Osteocyte (in vitro differentiated cells): ENCODE measurements at regions not wholly inside any gene's neighbourhood (a gene's known extent, or its start where the extent isn't known, plus 50 kb on each side); places are given as distances from the start of the nearest gene placed in this dataset.
"Not testable (repeated sequence)": the region's sequence is repeated elsewhere in the genome, so short reads cannot be mapped to it uniquely, and the experiment has no call there.

Experiments used
- DNase-seq: peaks from one replicate; pipeline ENCODE4 v3.0.0; 2021; ENCODE audit warnings: mixed read lengths; ENCODE audit not compliant: unreplicated experiment; ENCODE audit errors: extremely low spot score
- H3K27ac Mint-ChIP-seq: one replicate; pipeline ENCODE4 v1.8.0; 2021; ENCODE audit warnings: mild to moderate bottlenecking, mixed read lengths; ENCODE audit not compliant: unreplicated experiment
- H3K27me3 Mint-ChIP-seq: one replicate; pipeline ENCODE4 v1.8.0; 2021; ENCODE audit warnings: mixed read lengths; ENCODE audit not compliant: unreplicated experiment
- H3K36me3 Mint-ChIP-seq: one replicate; pipeline ENCODE4 v1.8.0; 2021; ENCODE audit warnings: mixed read lengths; ENCODE audit not compliant: unreplicated experiment
- H3K4me1 Mint-ChIP-seq: one replicate; pipeline ENCODE4 v1.8.0; 2021; ENCODE audit warnings: mixed read lengths; ENCODE audit not compliant: unreplicated experiment
- H3K4me3 Mint-ChIP-seq: one replicate; pipeline ENCODE4 v1.8.0; 2021; ENCODE audit warnings: mild to moderate bottlenecking, moderate library complexity, mixed read lengths; ENCODE audit not compliant: unreplicated experiment
- H3K9me3 Mint-ChIP-seq: one replicate; pipeline ENCODE4 v1.8.0; 2021; ENCODE audit warnings: mixed read lengths; ENCODE audit not compliant: unreplicated experiment
- TF ChIP-seq, protein P1 (sequence below): fragments of 200-600 bp; sonication (generic); IDR thresholded peaks from 2 replicates; pipeline ENCODE4 v1.5.0; 2021; ENCODE audit warnings: antibody characterized with exemption, mild to moderate bottlenecking, moderate library complexity

- Mint-ChIP-seq H3K36me3 (no peaks in the 10 kb centered on the region), H3K4me1 (peaks cover 3% of the 10 kb centered on the region), H3K4me3 (no peak overlapping the region), H3K27ac (no peak overlapping the region), H3K27me3 (peaks cover 29% of the 10 kb centered on the region), H3K9me3 (no peaks in the 10 kb centered on the region)
- TF ChIP-seq, protein P1, sequence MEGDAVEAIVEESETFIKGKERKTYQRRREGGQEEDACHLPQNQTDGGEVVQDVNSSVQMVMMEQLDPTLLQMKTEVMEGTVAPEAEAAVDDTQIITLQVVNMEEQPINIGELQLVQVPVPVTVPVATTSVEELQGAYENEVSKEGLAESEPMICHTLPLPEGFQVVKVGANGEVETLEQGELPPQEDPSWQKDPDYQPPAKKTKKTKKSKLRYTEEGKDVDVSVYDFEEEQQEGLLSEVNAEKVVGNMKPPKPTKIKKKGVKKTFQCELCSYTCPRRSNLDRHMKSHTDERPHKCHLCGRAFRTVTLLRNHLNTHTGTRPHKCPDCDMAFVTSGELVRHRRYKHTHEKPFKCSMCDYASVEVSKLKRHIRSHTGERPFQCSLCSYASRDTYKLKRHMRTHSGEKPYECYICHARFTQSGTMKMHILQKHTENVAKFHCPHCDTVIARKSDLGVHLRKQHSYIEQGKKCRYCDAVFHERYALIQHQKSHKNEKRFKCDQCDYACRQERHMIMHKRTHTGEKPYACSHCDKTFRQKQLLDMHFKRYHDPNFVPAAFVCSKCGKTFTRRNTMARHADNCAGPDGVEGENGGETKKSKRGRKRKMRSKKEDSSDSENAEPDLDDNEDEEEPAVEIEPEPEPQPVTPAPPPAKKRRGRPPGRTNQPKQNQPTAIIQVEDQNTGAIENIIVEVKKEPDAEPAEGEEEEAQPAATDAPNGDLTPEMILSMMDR: no peak
- DNase-seq: no peak
These were observed 94.1 kb downstream of the FZD1 start for GRCh38 chr7:91358303-91358702.

DNA sequence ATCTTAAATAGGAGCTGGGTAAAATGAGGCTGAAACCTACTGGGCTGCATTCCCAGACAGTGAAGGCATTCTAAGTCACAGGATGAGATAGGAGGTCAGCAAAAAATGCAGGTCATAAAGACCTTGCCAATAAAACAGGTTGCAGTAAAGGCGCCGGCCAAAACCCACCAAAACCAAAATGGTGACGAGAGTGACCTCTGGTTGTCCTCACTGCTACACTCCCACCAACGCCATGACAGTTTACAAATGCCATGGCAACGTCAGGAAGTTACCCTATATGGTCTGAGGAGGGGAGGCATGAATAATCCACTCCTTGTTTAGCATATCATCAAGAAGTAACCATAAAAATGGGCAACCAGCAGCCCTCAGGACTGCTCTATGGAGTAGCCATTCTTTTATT, 100.9 kb downstream of the FZD1 start:
- not testable (repeated sequence) for H3K4me3 Mint-ChIP-seq, H3K4me1 Mint-ChIP-seq, DNase-seq, H3K36me3 Mint-ChIP-seq, H3K9me3 Mint-ChIP-seq, H3K27ac Mint-ChIP-seq
- peaks cover 50% of the 10 kb centered on the region for H3K27me3 Mint-ChIP-seq

- H3K4me3 Mint-ChIP-seq: no peak overlapping the region
These were observed 101.9 kb downstream of the FZD1 start for GRCh38 chr7:91366091-91366490.

DNA sequence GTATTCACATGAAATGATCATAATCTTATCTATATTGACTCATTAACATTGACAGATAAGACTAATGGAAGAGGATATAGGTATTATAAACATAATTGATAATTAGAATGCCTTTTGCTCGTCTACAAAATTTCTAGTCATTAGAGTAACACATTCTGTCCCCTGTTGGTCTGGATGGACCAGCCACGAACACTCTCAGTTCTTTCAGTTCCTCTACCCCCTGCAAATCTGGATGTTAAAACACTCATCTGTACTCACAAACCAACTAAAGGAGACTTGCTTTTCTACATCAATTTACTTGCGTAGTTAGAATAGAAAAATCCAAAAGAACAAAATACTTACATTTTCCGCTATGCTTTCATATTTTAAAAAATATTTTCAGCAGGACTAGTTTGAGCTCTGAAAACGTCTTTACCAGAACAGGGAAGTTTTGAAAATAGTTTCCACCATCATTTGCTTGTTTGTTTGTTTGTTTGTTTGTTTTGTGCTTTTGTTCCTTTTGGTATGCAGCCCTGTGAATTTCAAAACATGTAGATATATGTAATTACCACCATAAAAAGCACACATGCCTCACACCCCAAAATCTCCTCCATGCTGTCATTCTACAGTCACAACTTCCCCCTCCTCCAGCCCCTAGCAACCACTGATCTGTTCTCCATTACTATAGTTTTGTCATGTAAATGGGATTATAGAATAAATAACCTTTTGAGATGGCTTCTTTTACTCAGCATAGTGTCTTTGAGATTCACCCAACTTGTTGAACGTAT, 103.8 kb downstream of the FZD1 start:
- Mint-ChIP-seq H3K4me3 (no peak overlapping the region), H3K9me3 (no peaks in the 10 kb centered on the region), H3K27me3 (peaks cover 53% of the 10 kb centered on the region), H3K27ac (no peak overlapping the region), H3K4me1 (no peaks in the 10 kb centered on the region), H3K36me3 (no peaks in the 10 kb centered on the region)
- TF ChIP-seq, protein P1: no peak
- DNase-seq: no peak

More at GRCh38 chr7:91366091-91366490, 101.9 kb downstream of the FZD1 start:
- no peak overlapping the region for H3K27ac Mint-ChIP-seq
- H3K36me3 Mint-ChIP-seq: no peaks in the 10 kb centered on the region
- H3K27me3 Mint-ChIP-seq: peaks cover 54% of the 10 kb centered on the region
- TF ChIP-seq, protein P1: no peak
- DNase-seq: no peak
- no peaks in the 10 kb centered on the region for H3K9me3 Mint-ChIP-seq
- H3K4me1 Mint-ChIP-seq: no peaks in the 10 kb centered on the region

- TF ChIP-seq, protein P1: no peak
- no peaks in the 10 kb centered on the region for H3K36me3 Mint-ChIP-seq
- H3K27ac Mint-ChIP-seq: no peak overlapping the region
- no peaks in the 10 kb centered on the region for H3K9me3 Mint-ChIP-seq
- H3K4me1 Mint-ChIP-seq: no peaks in the 10 kb centered on the region
- peaks cover 36% of the 10 kb centered on the region for H3K27me3 Mint-ChIP-seq
- no peak overlapping the region for H3K4me3 Mint-ChIP-seq
- DNase-seq: no peak
These were observed 108.1 kb downstream of the FZD1 start for GRCh38 chr7:91372323-91372722.
